HG03064 (cell line): ENCODE measurements at regions not wholly inside any gene's neighbourhood (a gene's known extent, or its start where the extent isn't known, plus 50 kb on each side); places are given as distances from the start of the nearest gene placed in this dataset.
"Not testable (repeated sequence)": the region's sequence is repeated elsewhere in the genome, so short reads cannot be mapped to it uniquely, and the experiment has no call there.

Source experiments
- ATAC-seq: cut with Tn5 transposase; IDR thresholded peaks from one replicate; pipeline ENCODE4 v1.9.1; 2021; ENCODE audit warnings: low read depth; ENCODE audit not compliant: unreplicated experiment

- ATAC-seq: no peak
These were observed 161.0 kb upstream of the EOLA2 start for GRCh38 chrX:150099316-150099715.

DNA sequence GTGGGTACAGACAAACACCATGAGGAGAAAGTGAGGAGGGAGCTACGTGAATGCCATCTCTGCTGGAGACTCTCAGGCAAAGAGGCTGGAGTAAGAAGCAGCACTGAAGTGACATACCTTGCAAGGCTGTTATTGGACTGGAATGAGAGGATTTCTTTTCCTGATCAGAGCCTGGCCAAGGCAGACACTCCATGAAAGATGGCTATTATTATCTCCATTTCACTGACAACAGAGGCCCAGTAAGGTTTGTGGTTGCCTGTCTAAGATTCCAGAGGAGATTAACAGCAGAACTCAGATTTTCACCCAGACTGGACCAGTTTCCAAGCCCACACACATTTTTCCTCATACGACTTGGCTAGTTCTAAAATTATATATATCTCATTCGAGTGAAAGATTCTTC, 162.0 kb upstream of the EOLA2 start:
- ATAC-seq: no peak

GRCh38 chrX:150118476-150118875, 180.2 kb upstream of the EOLA2 start:
- ATAC-seq: no peak

DNA sequence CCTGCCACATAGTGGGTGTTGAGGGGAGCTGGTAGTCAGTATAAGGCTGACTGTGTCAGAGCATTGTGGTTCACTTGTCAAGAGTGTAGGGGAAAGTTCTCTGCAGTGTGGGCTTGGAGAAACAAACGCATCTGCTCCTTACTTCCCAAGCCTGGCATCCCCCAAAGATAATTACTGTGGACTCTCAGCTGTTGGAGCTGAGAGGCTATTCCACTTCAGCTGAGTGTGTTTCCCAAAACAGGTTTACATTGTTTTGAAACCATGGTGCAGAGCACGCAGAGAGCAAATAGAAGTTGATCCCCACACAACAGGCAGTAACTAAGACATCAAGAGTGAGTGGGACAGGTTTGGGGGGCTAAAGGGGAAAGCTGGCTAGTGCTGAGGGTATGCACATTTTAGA, 181.0 kb upstream of the EOLA2 start:
- no peak for ATAC-seq

GRCh38 chrX:150125045-150125444, 186.8 kb upstream of the EOLA2 start:
- ATAC-seq: not testable (repeated sequence)

- ATAC-seq: no peak
These were observed 188.9 kb upstream of the EOLA2 start for GRCh38 chrX:150127216-150127615.

DNA sequence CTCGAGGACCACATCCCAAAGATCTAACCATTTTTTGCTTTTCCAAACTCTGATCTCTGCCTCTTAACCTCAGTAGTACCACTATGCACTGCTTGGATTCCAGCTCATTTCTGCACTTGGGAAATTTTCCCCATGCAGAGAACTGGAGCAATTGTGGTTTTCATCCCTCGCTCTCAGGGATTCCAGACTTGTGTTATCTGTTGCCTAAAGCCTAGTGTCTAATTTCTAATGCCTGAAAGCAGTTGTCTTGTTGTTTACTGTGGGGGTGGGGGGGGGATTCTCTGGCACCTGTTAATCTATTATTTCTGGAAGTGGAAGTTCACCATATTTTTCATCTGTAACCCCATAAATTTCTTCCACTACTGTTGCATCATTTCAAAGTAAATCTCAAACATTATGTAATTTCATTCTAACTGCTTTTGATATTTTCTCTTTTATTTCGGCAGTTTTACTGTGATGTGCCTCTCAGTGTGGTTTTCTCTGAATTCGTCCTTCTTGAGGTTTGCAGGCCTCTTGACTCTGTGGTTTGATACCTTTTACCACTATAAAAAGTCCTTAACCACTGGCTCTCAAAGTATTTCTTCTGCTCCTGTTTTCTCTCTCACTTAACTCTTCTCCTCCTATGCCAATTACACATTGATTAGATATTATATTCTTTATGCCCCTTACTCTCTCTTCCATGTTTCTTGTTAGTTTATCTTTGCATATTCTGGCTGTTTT, 205.6 kb upstream of the EOLA2 start:
- ATAC-seq: no peak

DNA sequence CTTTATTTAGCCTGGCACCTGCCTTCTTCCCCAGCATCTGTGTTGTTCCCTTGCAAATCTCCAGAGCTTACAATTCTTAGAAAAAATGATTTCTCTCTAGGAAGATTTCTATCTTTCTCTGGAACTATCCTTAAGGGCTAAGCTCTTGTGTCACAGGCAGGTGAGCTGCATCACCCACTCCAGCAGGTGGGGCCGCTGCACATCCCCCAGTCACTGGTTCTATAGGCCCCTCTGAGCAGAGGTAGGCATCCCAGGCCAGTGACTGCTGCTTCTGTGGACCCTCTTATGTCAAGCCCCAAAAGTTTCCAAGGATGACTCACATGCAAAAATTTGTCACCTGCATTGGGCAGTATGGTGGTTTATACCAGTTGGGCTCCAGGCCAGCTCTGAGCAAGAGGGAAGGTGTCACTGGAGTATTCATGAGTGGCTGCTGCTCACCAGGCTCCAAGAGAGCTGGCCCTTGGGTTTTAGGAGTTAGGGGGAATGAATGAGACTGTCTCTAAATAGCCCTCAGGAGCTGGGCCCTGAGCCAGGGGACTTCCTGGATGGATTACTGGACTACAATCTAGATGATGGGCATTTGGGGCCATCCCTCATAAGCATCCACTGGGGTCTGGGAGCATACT, 208.1 kb upstream of the EOLA2 start:
- no peak for ATAC-seq

- ATAC-seq: no peak
These were observed 210.7 kb upstream of the EOLA2 start for GRCh38 chrX:150148749-150149672.

GRCh38 chrX:150150076-150150779, 211.9 kb upstream of the EOLA2 start:
- ATAC-seq: no peak

DNA sequence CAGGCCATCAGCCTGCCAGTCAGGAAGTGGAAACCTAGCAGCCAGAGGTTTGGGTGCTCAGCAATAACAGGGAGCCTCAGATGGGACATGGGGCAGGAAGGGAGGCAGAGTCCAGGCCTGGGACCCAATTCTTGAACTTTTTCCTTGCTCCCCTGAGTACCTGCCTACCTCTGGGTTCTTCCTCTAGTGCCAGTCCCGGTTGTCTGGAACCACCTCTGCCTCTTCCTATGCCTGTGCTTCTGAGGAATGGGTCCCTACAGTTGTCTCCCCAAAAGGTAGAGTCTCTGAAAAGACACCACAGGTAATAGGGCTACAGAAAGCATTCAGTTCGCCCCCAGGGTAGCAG, 212.4 kb upstream of the MAMLD1 start:
- ATAC-seq: no peak

DNA sequence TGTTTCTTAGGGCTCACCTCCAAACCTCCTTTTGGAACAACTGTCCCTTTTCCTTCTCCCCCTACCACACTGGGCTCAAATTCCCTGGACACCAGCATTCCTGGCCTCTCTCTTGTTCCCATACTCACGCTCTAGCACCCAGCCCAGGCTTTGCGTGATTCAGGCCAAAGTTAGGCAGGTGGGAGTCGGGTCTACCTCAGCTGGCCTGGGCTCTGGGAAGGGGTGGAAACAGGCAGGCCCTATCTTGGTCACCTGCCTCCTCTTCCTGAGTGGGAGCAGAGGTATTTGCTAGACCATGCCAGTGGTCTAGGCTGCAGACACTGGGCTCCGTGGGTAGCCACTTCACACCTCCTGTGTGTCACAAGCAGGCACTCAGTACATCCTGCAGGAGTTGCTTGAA, 211.1 kb upstream of the MAMLD1 start:
- no peak for ATAC-seq

DNA sequence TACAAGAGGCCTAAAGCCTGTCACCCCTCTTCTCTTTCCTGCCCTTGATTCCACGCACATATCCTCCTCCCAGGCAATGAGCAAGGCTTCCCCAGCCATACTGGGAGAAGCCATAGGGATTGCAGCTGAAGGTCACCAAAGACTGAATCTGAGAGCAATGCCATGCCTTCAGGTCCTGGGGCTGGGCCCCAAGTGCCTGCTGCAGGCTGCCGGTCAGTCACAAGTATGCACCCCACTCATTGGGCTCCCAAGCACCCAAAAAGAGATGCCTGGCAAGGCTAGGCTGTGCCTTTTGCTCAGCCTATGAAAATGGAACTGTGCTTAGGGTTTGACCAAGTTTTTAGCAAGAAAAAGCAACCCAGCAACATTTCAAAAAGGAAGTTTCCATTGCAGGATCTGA, 210.6 kb upstream of the MAMLD1 start:
- no peak for ATAC-seq

GRCh38 chrX:150155436-150156035, 207.6 kb upstream of the MAMLD1 start:
- no peak for ATAC-seq

GRCh38 chrX:150156615-150157014, 206.5 kb upstream of the MAMLD1 start:
- ATAC-seq: no peak

GRCh38 chrX:150157291-150157690, 205.8 kb upstream of the MAMLD1 start:
- ATAC-seq: no peak

- no peak for ATAC-seq
These were observed 204.4 kb upstream of the MAMLD1 start for GRCh38 chrX:150158554-150159332.

- ATAC-seq: no peak
These were observed 203.6 kb upstream of the MAMLD1 start for GRCh38 chrX:150159537-150159936.

DNA sequence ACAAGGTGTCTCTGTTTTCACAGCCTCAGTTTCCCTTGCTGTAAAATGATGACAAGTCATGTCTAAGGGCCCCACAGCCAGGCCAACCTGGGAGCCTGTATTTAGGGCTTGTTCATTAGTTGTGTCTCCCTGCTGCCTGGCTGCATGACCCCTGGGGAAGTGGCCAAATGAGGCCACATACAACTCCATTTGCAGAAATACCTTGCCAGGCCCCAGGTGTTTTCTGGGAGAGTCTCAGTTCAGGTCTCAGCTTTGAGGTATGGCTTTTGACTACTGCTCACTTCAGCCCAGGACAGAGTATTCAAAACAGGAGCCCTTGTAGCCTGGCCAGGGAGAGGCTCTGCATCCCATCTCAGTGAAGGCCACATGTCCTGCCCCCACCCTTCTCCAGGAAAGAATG, 202.5 kb upstream of the MAMLD1 start:
- no peak for ATAC-seq

DNA sequence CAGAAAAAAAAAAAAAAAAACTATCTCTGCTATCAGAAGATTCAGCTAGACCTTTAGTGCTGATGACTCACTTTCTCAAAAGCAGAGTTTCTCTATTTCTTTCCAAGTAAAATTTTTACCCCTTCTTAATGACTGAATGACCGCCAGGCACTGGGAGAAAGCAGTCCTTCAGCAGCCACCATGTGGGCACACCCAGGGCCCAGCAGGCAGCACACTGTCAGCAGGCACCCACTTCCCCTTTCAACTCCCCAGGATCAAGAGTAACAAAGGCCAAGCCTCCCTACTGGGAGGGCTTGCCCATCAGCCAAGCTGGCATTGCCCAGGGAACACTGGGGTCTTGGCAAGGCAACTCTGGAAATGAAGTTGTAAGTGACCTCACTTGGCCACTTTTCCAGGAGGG, 201.9 kb upstream of the MAMLD1 start:
- no peak for ATAC-seq
